ENCODE measurements at regions not wholly inside any gene's neighbourhood (a gene's known extent, or its start where the extent isn't known, plus 50 kb on each side); places are given as distances from the start of the nearest gene placed in this dataset.

DNA sequence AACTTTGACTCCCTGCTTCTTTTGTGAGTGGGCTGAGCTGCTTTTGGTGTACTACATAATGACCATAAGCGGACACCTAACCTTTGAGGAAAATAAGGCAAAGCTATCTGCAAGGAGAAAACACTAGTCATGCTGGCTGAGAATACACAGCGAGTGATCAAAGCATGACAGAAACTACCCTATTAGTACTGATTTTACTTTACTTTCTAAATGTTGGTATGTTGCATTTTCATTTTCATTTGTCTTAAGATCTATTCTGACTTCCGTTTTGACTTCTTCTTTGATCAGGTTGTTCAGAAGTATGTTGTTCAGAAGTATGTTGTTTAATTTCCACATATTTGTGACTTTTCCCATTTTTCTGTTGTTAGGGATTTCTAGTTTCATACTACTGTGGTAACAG is 361.1 kb downstream of the TRAM1L1 start:
- no peak for TF ChIP-seq POLR2A (IDR thresholded peaks at IDR 0.05)
- TF ChIP-seq, protein P1, sequence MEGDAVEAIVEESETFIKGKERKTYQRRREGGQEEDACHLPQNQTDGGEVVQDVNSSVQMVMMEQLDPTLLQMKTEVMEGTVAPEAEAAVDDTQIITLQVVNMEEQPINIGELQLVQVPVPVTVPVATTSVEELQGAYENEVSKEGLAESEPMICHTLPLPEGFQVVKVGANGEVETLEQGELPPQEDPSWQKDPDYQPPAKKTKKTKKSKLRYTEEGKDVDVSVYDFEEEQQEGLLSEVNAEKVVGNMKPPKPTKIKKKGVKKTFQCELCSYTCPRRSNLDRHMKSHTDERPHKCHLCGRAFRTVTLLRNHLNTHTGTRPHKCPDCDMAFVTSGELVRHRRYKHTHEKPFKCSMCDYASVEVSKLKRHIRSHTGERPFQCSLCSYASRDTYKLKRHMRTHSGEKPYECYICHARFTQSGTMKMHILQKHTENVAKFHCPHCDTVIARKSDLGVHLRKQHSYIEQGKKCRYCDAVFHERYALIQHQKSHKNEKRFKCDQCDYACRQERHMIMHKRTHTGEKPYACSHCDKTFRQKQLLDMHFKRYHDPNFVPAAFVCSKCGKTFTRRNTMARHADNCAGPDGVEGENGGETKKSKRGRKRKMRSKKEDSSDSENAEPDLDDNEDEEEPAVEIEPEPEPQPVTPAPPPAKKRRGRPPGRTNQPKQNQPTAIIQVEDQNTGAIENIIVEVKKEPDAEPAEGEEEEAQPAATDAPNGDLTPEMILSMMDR (IDR thresholded peaks at IDR 0.05), result no peak
